ENCODE measurements at regions not wholly inside any gene's neighbourhood (a gene's known extent, or its start where the extent isn't known, plus 50 kb on each side); places are given as distances from the start of the nearest gene placed in this dataset.

GRCh38 chr1:88318740-88319139 lies 365.3 kb upstream of the PKN2 start:
- Histone ChIP-seq H3K4me1 (no peaks in the 10 kb centered on the region), H3K27me3 (no peaks in the 10 kb centered on the region), H3K4me3 (no peak overlapping the region), H3K27ac (no peak overlapping the region), H3K9me3 (no peaks in the 10 kb centered on the region), H3K36me3 (no peaks in the 10 kb centered on the region)
- in situ Hi-C loops (cut with MboI; ENCODE audit: low sequenced_read_pairs in 4 of 4) = no loop called here
- no peak for DNase-seq
- TF ChIP-seq CTCF (IDR thresholded peaks at IDR 0.05 in 4 of 5, conservative IDR thresholded peaks at IDR 0.05 in 1 of 5) = no peak
- TF ChIP-seq POLR2A (IDR thresholded peaks at IDR 0.05) = no peak
- intact Hi-C loops (cut with DNase I; ENCODE audit: low total_unique reads) = no loop called here
- no peak for ATAC-seq

GRCh38 chr1:88320291-88320690 lies 363.8 kb upstream of the PKN2 start:
- Histone ChIP-seq H3K27ac (no peak overlapping the region), H3K36me3 (no peaks in the 10 kb centered on the region), H3K27me3 (no peaks in the 10 kb centered on the region), H3K4me3 (no peak overlapping the region), H3K4me1 (no peaks in the 10 kb centered on the region), H3K9me3 (no peaks in the 10 kb centered on the region)
- DNase-seq (no peak), ATAC-seq (no peak)
- no peak for TF ChIP-seq CTCF (IDR thresholded peaks at IDR 0.05 in 4 of 5, conservative IDR thresholded peaks at IDR 0.05 in 1 of 5)
- TF ChIP-seq POLR2A (IDR thresholded peaks at IDR 0.05) = no peak
- intact Hi-C loops (cut with DNase I; ENCODE audit: low total_unique reads) (no loop called here), in situ Hi-C loops (cut with MboI; ENCODE audit: low sequenced_read_pairs in 4 of 4) (no loop called here)

DNA sequence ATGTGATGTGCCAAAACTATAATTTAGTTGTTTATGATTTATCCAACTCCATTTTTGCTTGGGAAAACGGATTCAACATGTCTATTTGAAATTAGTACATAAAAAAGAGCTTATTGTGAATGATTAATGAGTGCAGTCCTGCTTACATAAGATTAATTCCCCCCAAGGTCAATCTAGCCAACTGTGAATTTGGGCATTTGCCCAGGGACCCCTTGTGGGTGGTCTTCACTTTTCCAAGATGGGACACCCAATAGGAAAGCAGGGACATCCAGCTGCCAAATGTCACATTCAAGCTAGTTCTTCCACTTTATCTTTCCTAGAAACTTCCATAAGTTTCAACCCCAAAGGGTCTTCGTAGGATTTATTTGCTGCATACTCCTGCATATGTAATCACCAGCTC lies 362.4 kb upstream of the PKN2 start:
- Histone ChIP-seq H3K4me1 (peaks cover 0 to 5% of the 10 kb centered on the region in 2 donors), H3K27me3 (no peaks in the 10 kb centered on the region), H3K27ac (no peak overlapping the region), H3K9me3 (no peaks in the 10 kb centered on the region), H3K4me3 (no peak overlapping the region), H3K36me3 (no peaks in the 10 kb centered on the region)
- DNase-seq = no peak
- TF ChIP-seq POLR2A (IDR thresholded peaks at IDR 0.05) = no peak
- no peak for TF ChIP-seq CTCF (IDR thresholded peaks at IDR 0.05 in 4 of 5, conservative IDR thresholded peaks at IDR 0.05 in 1 of 5)
- intact Hi-C loops (cut with DNase I; ENCODE audit: low total_unique reads) = no loop called here
- no peak for ATAC-seq
- in situ Hi-C loops (cut with MboI; ENCODE audit: low sequenced_read_pairs in 4 of 4) = no loop called here

DNA sequence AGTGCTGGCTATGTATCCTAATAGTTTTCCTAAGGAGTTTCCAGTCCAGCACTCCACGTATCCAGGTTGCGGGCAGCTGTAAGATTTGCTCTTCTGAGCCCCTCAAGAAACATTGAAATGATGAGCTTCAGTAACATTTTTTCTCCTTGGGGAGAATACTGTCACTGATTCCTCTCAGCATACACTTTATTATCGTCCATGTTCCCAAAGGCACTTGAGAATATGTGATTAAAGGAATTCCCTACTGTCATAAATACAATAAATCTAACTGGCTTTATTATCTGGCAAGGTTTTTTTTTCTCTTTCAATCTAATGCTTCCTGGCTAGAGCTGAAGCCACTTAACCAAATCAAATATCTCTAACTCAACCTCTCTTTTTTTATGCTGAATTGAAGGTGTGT lies 359.2 kb upstream of the PKN2 start:
- ATAC-seq (no peak), DNase-seq (no peak)
- Histone ChIP-seq H3K9me3 (no peaks in the 10 kb centered on the region), H3K4me1 (peaks cover 0 to 5% of the 10 kb centered on the region in 2 donors), H3K36me3 (no peaks in the 10 kb centered on the region), H3K4me3 (no peak overlapping the region), H3K27me3 (no peaks in the 10 kb centered on the region), H3K27ac (no peak overlapping the region)
- in situ Hi-C loops (cut with MboI; ENCODE audit: low sequenced_read_pairs in 4 of 4) = no loop called here
- TF ChIP-seq CTCF (IDR thresholded peaks at IDR 0.05 in 4 of 5, conservative IDR thresholded peaks at IDR 0.05 in 1 of 5) (no peak), POLR2A (IDR thresholded peaks at IDR 0.05) (no peak)
- intact Hi-C loops (cut with DNase I; ENCODE audit: low total_unique reads) = no loop called here

Measured in gastrocnemius medialis (tissue), 4 donors.